ENCODE measurements at regions not wholly inside any gene's neighbourhood (a gene's known extent, or its start where the extent isn't known, plus 50 kb on each side); places are given as distances from the start of the nearest gene placed in this dataset.

DNA sequence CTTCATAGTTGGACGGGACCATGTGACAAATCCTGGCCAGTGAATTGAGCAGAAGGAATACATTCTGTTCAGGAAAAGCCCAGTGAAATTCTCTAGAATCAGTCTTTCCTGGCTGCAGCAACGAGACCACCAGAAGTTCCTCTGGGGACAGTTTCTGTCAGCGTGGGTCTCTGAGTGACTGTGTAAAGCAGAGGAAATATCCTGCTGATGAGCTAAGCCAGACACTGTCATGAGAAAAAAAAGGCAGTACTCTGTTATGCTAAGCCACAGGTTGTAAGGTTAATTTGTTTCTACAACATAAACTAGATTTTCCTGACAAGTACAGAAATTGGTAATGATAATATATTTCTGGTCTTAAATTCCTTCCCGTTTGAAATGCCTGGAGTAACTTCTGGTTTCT lies 664.4 kb downstream of the LMO4 start:
- TF ChIP-seq, protein P1, sequence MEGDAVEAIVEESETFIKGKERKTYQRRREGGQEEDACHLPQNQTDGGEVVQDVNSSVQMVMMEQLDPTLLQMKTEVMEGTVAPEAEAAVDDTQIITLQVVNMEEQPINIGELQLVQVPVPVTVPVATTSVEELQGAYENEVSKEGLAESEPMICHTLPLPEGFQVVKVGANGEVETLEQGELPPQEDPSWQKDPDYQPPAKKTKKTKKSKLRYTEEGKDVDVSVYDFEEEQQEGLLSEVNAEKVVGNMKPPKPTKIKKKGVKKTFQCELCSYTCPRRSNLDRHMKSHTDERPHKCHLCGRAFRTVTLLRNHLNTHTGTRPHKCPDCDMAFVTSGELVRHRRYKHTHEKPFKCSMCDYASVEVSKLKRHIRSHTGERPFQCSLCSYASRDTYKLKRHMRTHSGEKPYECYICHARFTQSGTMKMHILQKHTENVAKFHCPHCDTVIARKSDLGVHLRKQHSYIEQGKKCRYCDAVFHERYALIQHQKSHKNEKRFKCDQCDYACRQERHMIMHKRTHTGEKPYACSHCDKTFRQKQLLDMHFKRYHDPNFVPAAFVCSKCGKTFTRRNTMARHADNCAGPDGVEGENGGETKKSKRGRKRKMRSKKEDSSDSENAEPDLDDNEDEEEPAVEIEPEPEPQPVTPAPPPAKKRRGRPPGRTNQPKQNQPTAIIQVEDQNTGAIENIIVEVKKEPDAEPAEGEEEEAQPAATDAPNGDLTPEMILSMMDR (IDR thresholded peaks at IDR 0.05): no peak
- TF ChIP-seq POLR2A (IDR thresholded peaks at IDR 0.05) (no peak), EP300 (IDR thresholded peaks at IDR 0.05; ENCODE audit: low read depth) (no peak)
